ENCODE measurements at regions not wholly inside any gene's neighbourhood (a gene's known extent, or its start where the extent isn't known, plus 50 kb on each side); places are given as distances from the start of the nearest gene placed in this dataset.

- TF ChIP-seq SMC3 (IDR thresholded peaks at IDR 0.05; ENCODE audit: borderline replicate concordance, low read length) (no peak), HDAC6 (IDR thresholded peaks at IDR 0.05; ENCODE audit: unreplicated experiment) (no peak), NBN (IDR thresholded peaks at IDR 0.05) (no peak)
These were observed 535.2 kb upstream of the ID4 start for GRCh38 chr6:19301980-19302379.

All from GM12878 (cell line).